ENCODE measurements at regions not wholly inside any gene's neighbourhood (a gene's known extent, or its start where the extent isn't known, plus 50 kb on each side); places are given as distances from the start of the nearest gene placed in this dataset.

GRCh38 chr18:45441110-45441847 is 174.0 kb upstream of the SLC14A2 start:
- TF ChIP-seq, protein P1, sequence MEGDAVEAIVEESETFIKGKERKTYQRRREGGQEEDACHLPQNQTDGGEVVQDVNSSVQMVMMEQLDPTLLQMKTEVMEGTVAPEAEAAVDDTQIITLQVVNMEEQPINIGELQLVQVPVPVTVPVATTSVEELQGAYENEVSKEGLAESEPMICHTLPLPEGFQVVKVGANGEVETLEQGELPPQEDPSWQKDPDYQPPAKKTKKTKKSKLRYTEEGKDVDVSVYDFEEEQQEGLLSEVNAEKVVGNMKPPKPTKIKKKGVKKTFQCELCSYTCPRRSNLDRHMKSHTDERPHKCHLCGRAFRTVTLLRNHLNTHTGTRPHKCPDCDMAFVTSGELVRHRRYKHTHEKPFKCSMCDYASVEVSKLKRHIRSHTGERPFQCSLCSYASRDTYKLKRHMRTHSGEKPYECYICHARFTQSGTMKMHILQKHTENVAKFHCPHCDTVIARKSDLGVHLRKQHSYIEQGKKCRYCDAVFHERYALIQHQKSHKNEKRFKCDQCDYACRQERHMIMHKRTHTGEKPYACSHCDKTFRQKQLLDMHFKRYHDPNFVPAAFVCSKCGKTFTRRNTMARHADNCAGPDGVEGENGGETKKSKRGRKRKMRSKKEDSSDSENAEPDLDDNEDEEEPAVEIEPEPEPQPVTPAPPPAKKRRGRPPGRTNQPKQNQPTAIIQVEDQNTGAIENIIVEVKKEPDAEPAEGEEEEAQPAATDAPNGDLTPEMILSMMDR (IDR thresholded peaks at IDR 0.05) = peak; percentile 42

- TF ChIP-seq, protein P1 (IDR thresholded peaks at IDR 0.05) = no peak
Observed at GRCh38 chr18:45444040-45444439, 171.2 kb upstream of the SLC14A2 start.

DNA sequence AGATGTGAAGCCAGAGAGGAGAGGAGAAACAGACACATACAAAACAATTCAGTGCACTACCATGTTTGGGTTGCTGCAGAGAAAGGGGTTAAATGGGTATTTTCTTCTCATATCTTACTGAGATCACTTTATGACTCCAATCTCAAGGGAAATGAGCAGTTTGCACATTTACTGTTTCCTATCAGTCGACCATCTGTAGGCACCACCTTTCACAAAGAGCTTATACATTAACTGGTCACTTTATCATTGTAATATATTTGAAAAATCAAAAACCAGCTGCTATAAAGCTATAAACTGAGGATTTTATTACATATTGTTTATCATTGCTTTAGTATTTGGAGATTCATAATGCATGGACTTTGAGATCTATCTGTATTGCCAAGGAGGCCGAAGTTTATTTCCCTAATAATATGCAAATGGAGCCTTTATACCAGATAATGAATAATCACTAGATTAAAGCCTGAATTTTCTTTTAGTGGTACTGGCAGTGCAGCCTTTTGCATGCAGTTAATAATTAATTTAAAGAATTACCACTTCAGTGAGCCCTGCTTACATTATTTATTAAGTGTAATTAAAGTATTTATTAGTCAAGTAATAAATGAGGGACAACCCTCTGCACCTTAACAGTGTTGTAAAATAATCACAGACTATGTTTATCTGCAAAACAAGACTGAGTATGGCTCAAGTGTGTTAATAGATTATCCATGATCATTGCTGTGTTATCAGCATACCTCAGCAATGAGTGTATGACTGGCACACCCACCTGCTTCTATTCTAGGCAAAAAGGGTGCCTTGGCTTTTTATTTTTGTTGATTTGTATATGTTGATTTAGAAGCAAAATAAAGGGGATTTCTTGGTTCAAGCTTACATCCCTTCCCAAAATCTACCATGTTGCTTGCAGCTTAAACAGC is 167.7 kb upstream of the SLC14A2 start:
- TF ChIP-seq, protein P1 (IDR thresholded peaks at IDR 0.05) = no peak

DNA sequence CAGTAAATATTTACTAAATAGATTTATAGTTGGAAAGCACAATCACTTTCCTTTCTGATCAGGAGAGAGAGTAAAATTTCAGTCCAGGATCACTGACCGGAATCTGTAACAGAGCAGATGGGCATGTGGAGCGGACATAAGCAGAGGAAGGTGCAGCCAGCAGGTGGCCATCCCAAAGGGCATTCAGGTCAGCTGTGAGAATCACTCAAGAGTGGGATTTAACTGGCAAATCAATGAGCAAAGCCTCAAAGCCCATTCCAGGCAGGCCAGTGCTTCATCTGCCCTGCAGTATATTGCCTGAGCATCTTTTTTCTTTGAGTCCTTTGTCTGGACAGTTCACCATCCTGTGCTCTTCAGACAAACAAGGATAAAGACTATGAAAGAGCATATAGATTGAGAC is 166.4 kb upstream of the SLC14A2 start:
- TF ChIP-seq, protein P1 (IDR thresholded peaks at IDR 0.05) = no peak

GRCh38 chr18:45449418-45450227 is 165.7 kb upstream of the SLC14A2 start:
- TF ChIP-seq, protein P1 (IDR thresholded peaks at IDR 0.05) = no peak

GRCh38 chr18:45456090-45457021 is 158.9 kb upstream of the SLC14A2 start:
- TF ChIP-seq, protein P1 (IDR thresholded peaks at IDR 0.05) = no peak

Measured in LNCAP (cell line).